Endothelial cell of umbilical vein (primary cell): ENCODE measurements at regions not wholly inside any gene's neighbourhood (a gene's known extent, or its start where the extent isn't known, plus 50 kb on each side); places are given as distances from the start of the nearest gene placed in this dataset.

Experiments
- BruUV-seq: library from RNA; stranded (reverse); fragments of 400-500 nt; replicated peaks from 2 replicates; lab custom pipeline; 2021; lab: Mats Ljungman, UMichigan
- CTCF ChIA-PET: fragments of 300-600, 350-600 bp; sonication (Branson Sonifier 250); formaldehyde crosslinking; loops from one replicate; lab custom pipeline; 2021; ENCODE audit warnings: antibody characterized with exemption, inconsistent platforms; lab: Charles Lee
- POLR2A ChIA-PET: fragments of 300-600, 350-600 bp; sonication (Branson Sonifier 250); formaldehyde crosslinking; loops from one replicate; lab custom pipeline; 2021; ENCODE audit warnings: antibody characterized with exemption, inconsistent platforms; lab: Charles Lee
- DNase-seq: peaks from one replicate; pipeline ENCODE4 v3.0.0-alpha.2; 2011; ENCODE audit warnings: low read depth, low spot score
- FAIRE-seq: peaks from 2 replicates; lab custom pipeline; 2011; peaks lifted over from hg19 to GRCh38; lab: Jason Lieb, UNC
- H2AFZ ChIP-seq: 2 replicates; pipeline ENCODE4 v1.6.0; 2012; ENCODE audit warnings: low read depth, low read length, control low read depth, inconsistent platforms
- H3K27ac ChIP-seq: 2 replicates; pipeline ENCODE4 v1.5.1; 2011; ENCODE audit warnings: low read depth, mild to moderate bottlenecking, control low read depth, low read length, moderate library complexity; ENCODE audit not compliant: insufficient read depth
- H3K27me3 ChIP-seq, 2 experiments: 2 replicates each; pipeline versions ENCODE4 v1.6.0 to v1.6.1; 2011; ENCODE audit warnings: low read length in 2 of 2, mixed read lengths in 1 of 2; ENCODE audit not compliant: control insufficient read depth in 2 of 2, insufficient read depth in 2 of 2
- H3K36me3 ChIP-seq, 2 experiments: 2 replicates in 1 of 2; 3 replicates in 1 of 2; pipeline ENCODE4 v1.5.1; 2011; ENCODE audit warnings: low read length in 2 of 2, mild to moderate bottlenecking in 1 of 2, moderate library complexity in 1 of 2; ENCODE audit not compliant: control insufficient read depth in 2 of 2, insufficient read depth in 2 of 2; ENCODE audit errors: extremely low read depth in 1 of 2
- H3K4me1 ChIP-seq: 3 replicates; pipeline ENCODE4 v1.5.1; 2011; ENCODE audit warnings: mild to moderate bottlenecking, low read length; ENCODE audit not compliant: control insufficient read depth, insufficient read depth; ENCODE audit errors: extremely low read depth
- H3K4me2 ChIP-seq: 2 replicates; pipeline ENCODE4 v1.6.1; 2011; ENCODE audit warnings: low read length, control low read depth, mixed read lengths; ENCODE audit not compliant: insufficient read depth
- H3K4me3 ChIP-seq, 3 experiments: fragments of 200-600 bp in 1 of 3; sonication (generic), shearing (Covaris generic) in 1 of 3; replicated peaks in 1 of 3; 2 replicates each; pipeline ENCODE4 v1.5.1; 2011 to 2016; ENCODE audit warnings: control low read depth in 3 of 3, low read length in 3 of 3, mild to moderate bottlenecking in 2 of 3, inconsistent platforms in 1 of 3, low read depth in 1 of 3, moderate library complexity in 1 of 3; ENCODE audit not compliant: insufficient read depth in 1 of 3
- H3K79me2 ChIP-seq: 2 replicates; pipeline ENCODE4 v1.6.0; 2012; ENCODE audit warnings: low read length, inconsistent platforms; ENCODE audit not compliant: control insufficient read depth, insufficient read depth
- H3K9ac ChIP-seq: replicated peaks from 2 replicates; pipeline ENCODE3; 2011; ENCODE audit warnings: low read length, control low read depth; ENCODE audit not compliant: insufficient read depth; ENCODE audit errors: extremely low read depth
- H3K9me1 ChIP-seq: replicated peaks from 3 replicates; pipeline ENCODE4 v1.6.0; 2011; ENCODE audit warnings: mild to moderate bottlenecking, low read length; ENCODE audit not compliant: control insufficient read depth, insufficient read depth; ENCODE audit errors: extremely low read depth
- H3K9me3 ChIP-seq: replicated peaks from 2 replicates; pipeline ENCODE4 v1.5.1; 2012; ENCODE audit warnings: low read length, inconsistent platforms; ENCODE audit not compliant: control insufficient read depth, insufficient read depth
- H4K20me1 ChIP-seq: replicated peaks from 2 replicates; pipeline ENCODE3; 2011; ENCODE audit warnings: mild to moderate bottlenecking, low read length; ENCODE audit not compliant: control insufficient read depth, insufficient read depth; ENCODE audit errors: extremely low read depth
- CTCF ChIP-seq, 2 donors: IDR thresholded peaks; 1 replicate in 1 of 2; 2 replicates in 1 of 2; pipeline ENCODE4 v1.5.1; 2011; ENCODE audit warnings: low read length in 2 of 2, mild to moderate bottlenecking in 2 of 2, moderate library complexity in 2 of 2, control low read depth in 1 of 2, inconsistent platforms in 1 of 2, low read depth in 1 of 2; ENCODE audit not compliant: insufficient read depth in 1 of 2; ENCODE audit errors: extremely low read depth in 1 of 2
- EZH2 ChIP-seq: IDR thresholded peaks from 2 replicates; pipeline ENCODE4 v1.6.1; 2012; ENCODE audit warnings: borderline replicate concordance, low read depth, mild to moderate bottlenecking, moderate library complexity, low read length, inconsistent platforms; ENCODE audit not compliant: severe bottlenecking
- FOS ChIP-seq: IDR thresholded peaks from 2 replicates; pipeline ENCODE4 v1.6.1; 2011; ENCODE audit warnings: mild to moderate bottlenecking, low read length, moderate library complexity, borderline replicate concordance; ENCODE audit not compliant: insufficient read depth
- GATA2 ChIP-seq: IDR thresholded peaks from 2 replicates; pipeline ENCODE4 v1.7.0; 2011; ENCODE audit warnings: low read depth, mild to moderate bottlenecking, moderate library complexity, mixed read lengths, low read length; ENCODE audit not compliant: insufficient read length, insufficient read depth
- JUN ChIP-seq: IDR thresholded peaks from 2 replicates; pipeline ENCODE4 v1.6.1; 2011; ENCODE audit warnings: borderline replicate concordance, low read depth; ENCODE audit not compliant: insufficient read length, insufficient read depth
- MAX ChIP-seq: IDR thresholded peaks from 2 replicates; pipeline ENCODE4 v1.6.1; 2011; ENCODE audit not compliant: insufficient read depth, insufficient read length
- MYC ChIP-seq: IDR thresholded peaks from one replicate; pipeline ENCODE4 v1.6.1; 2011; ENCODE audit warnings: mild to moderate bottlenecking, low read depth, low read length
- POLR2A ChIP-seq: IDR thresholded peaks from 2 replicates; pipeline ENCODE4 v1.6.1; 2012; ENCODE audit warnings: low read depth, mild to moderate bottlenecking, control low read depth, low read length
- POLR2AphosphoS5 ChIP-seq: IDR thresholded peaks from 2 replicates; pipeline ENCODE4 v1.6.1; 2012; ENCODE audit warnings: low read depth, mild to moderate bottlenecking, control low read depth, low read length, moderate library complexity; ENCODE audit not compliant: insufficient read depth
- dilution Hi-C: fragments of 300-500 bp; cut with MboI; formaldehyde crosslinking; loops from one replicate; pipeline ENCODE4 v1.15.0; 2019; ENCODE audit warnings: low sequenced_read_pairs; ENCODE audit not compliant: extremely low pct_ligation_motif_present
- intact Hi-C: fragments of 100-400 bp; cut with micrococcal nuclease; formaldehyde crosslinking; loops from one replicate; pipeline ENCODE4 v1.10.0; 2022

- Histone ChIP-seq H4K20me1 (no peaks in the 10 kb centered on the region), H3K27me3 (no peaks in the 10 kb centered on the region), H3K9ac (no peak overlapping the region), H3K9me3 (peaks cover 2% of the 10 kb centered on the region), H3K79me2 (no peaks in the 10 kb centered on the region), H3K4me2 (no peak overlapping the region), H3K4me3 (no peak overlapping the region), H3K4me1 (no peaks in the 10 kb centered on the region), H2AFZ (no peak overlapping the region), H3K9me1 (no peaks in the 10 kb centered on the region), H3K36me3 (no peaks in the 10 kb centered on the region), H3K27ac (no peak overlapping the region)
- DNase-seq (no peak), FAIRE-seq (no peak)
- intact Hi-C loops: no loop called here
- TF ChIP-seq POLR2A: no peak
- no peak for TF ChIP-seq EZH2
- TF ChIP-seq MAX: no peak
- no peak for TF ChIP-seq GATA2
- TF ChIP-seq JUN: no peak
- no peak for TF ChIP-seq MYC
- TF ChIP-seq CTCF (IDR thresholded peaks at IDR 0.05; ENCODE audit: extremely low read depth in 1 of 2, insufficient read depth in 1 of 2, low read depth in 1 of 2, low read length in 2 of 2): no peak
- TF ChIP-seq POLR2AphosphoS5: no peak
- TF ChIP-seq FOS: no peak
- dilution Hi-C loops: no loop called here
- BruUV-seq: no TSS peak
- POLR2A ChIA-PET: no interaction called here
- CTCF ChIA-PET: no interaction called here
Observed at GRCh38 chr11:15501566-15501965, 386.8 kb downstream of the INSC start.
